Activated CD8-positive, alpha-beta T cell treated with anti-CD3 and anti-CD28 coated beads, Interleukin-2, amount 10 ng/mL, durations not matched to agents 7 days and 5 days (primary cell): ENCODE measurements at regions not wholly inside any gene's neighbourhood (a gene's known extent, or its start where the extent isn't known, plus 50 kb on each side); places are given as distances from the start of the nearest gene placed in this dataset.

Experiments used
- ATAC-seq: fragments of 150-1000 bp; cut with Tn5 transposase; one replicate; pipeline ENCODE4 v1.10.0; 2021; ENCODE audit warnings: moderate library complexity
- CTCF ChIA-PET: fragments of 350-600 bp; sonication (Branson Sonifier 250); formaldehyde crosslinking; loops from one replicate; lab custom pipeline; 2021; ENCODE audit warnings: antibody characterized with exemption; lab: Charles Lee
- POLR2A ChIA-PET: fragments of 350-600 bp; sonication (Branson Sonifier 250); formaldehyde crosslinking; loops from one replicate; lab custom pipeline; 2021; ENCODE audit warnings: antibody characterized with exemption; lab: Charles Lee
- DNase-seq: peaks from one replicate; pipeline ENCODE4 v3.0.0-alpha.2; 2020
- H3K27ac Mint-ChIP-seq: one replicate; pipeline ENCODE4 v1.8.0; 2021; ENCODE audit warnings: mild to moderate bottlenecking, mixed read lengths
- H3K27me3 Mint-ChIP-seq: one replicate; pipeline ENCODE4 v1.8.0; 2021; ENCODE audit warnings: low read depth, mixed read lengths
- H3K36me3 Mint-ChIP-seq: one replicate; pipeline ENCODE4 v1.8.0; 2021; ENCODE audit warnings: low read depth, mixed read lengths
- H3K4me1 Mint-ChIP-seq: one replicate; pipeline ENCODE4 v1.8.0; 2021; ENCODE audit warnings: low read depth, mixed read lengths
- H3K4me3 Mint-ChIP-seq: one replicate; pipeline ENCODE4 v1.8.0; 2021; ENCODE audit warnings: mild to moderate bottlenecking, mixed read lengths
- H3K9me3 Mint-ChIP-seq: one replicate; pipeline ENCODE4 v1.8.0; 2022; ENCODE audit warnings: mixed read lengths; ENCODE audit not compliant: insufficient read depth

- Mint-ChIP-seq H3K36me3 (no peaks in the 10 kb centered on the region), H3K4me1 (no peaks in the 10 kb centered on the region), H3K27me3 (no peaks in the 10 kb centered on the region), H3K27ac (no peak overlapping the region), H3K9me3 (peaks cover 15% of the 10 kb centered on the region), H3K4me3 (no peak overlapping the region)
- ChIA-PET POLR2A (no interaction called here), CTCF (no interaction called here)
- ATAC-seq = no peak
- DNase-seq = no peak
Observed at GRCh38 chrX:97844161-97844560, 960.5 kb downstream of the RPA4 start.

GRCh38 chrX:97844943-97845342 lies 961.2 kb downstream of the RPA4 start:
- no peaks in the 10 kb centered on the region for H3K4me1 Mint-ChIP-seq
- DNase-seq (no peak), ATAC-seq (no peak)
- no peak overlapping the region for H3K4me3 Mint-ChIP-seq
- H3K36me3 Mint-ChIP-seq = no peaks in the 10 kb centered on the region
- H3K27me3 Mint-ChIP-seq = no peaks in the 10 kb centered on the region
- peaks cover 15% of the 10 kb centered on the region for H3K9me3 Mint-ChIP-seq
- POLR2A ChIA-PET = no interaction called here
- CTCF ChIA-PET = no interaction called here
- H3K27ac Mint-ChIP-seq = no peak overlapping the region

- H3K27me3 Mint-ChIP-seq = no peaks in the 10 kb centered on the region
- peaks cover 15% of the 10 kb centered on the region for H3K9me3 Mint-ChIP-seq
- ChIA-PET CTCF (no interaction called here), POLR2A (no interaction called here)
- no peak overlapping the region for H3K4me3 Mint-ChIP-seq
- DNase-seq (no peak), ATAC-seq (no peak)
- H3K36me3 Mint-ChIP-seq = no peaks in the 10 kb centered on the region
- no peak overlapping the region for H3K27ac Mint-ChIP-seq
- H3K4me1 Mint-ChIP-seq = no peaks in the 10 kb centered on the region
Observed at GRCh38 chrX:97845451-97845850, 961.7 kb downstream of the RPA4 start.

- POLR2A ChIA-PET = no interaction called here
- Mint-ChIP-seq H3K9me3 (peaks cover 15% of the 10 kb centered on the region), H3K4me3 (no peak overlapping the region), H3K27me3 (no peaks in the 10 kb centered on the region), H3K27ac (no peak overlapping the region), H3K36me3 (no peaks in the 10 kb centered on the region), H3K4me1 (no peaks in the 10 kb centered on the region)
- ATAC-seq (no peak), DNase-seq (no peak)
- CTCF ChIA-PET = no interaction called here
Observed at GRCh38 chrX:97846228-97846627, 962.5 kb downstream of the RPA4 start.

- H3K27ac Mint-ChIP-seq = no peak overlapping the region
- peaks cover 15% of the 10 kb centered on the region for H3K9me3 Mint-ChIP-seq
- H3K4me3 Mint-ChIP-seq = no peak overlapping the region
- no peaks in the 10 kb centered on the region for H3K36me3 Mint-ChIP-seq
- ChIA-PET POLR2A (no interaction called here), CTCF (no interaction called here)
- DNase-seq (no peak), ATAC-seq (no peak)
- no peaks in the 10 kb centered on the region for H3K27me3 Mint-ChIP-seq
- no peaks in the 10 kb centered on the region for H3K4me1 Mint-ChIP-seq
Observed at GRCh38 chrX:97846718-97847237, 963.1 kb downstream of the RPA4 start.

GRCh38 chrX:97847885-97848679 lies 964.4 kb downstream of the RPA4 start:
- H3K27ac Mint-ChIP-seq = no peak overlapping the region
- no peaks in the 10 kb centered on the region for H3K27me3 Mint-ChIP-seq
- ChIA-PET POLR2A (no interaction called here), CTCF (no interaction called here)
- H3K9me3 Mint-ChIP-seq = peaks cover 15% of the 10 kb centered on the region
- no peaks in the 10 kb centered on the region for H3K4me1 Mint-ChIP-seq
- DNase-seq (no peak), ATAC-seq (no peak)
- H3K4me3 Mint-ChIP-seq = no peak overlapping the region
- no peaks in the 10 kb centered on the region for H3K36me3 Mint-ChIP-seq

GRCh38 chrX:97849951-97850350 lies 966.2 kb downstream of the RPA4 start:
- no peak for DNase-seq
- POLR2A ChIA-PET = no interaction called here
- H3K27ac Mint-ChIP-seq = no peak overlapping the region

GRCh38 chrX:97850911-97851310 lies 967.2 kb downstream of the RPA4 start:
- CTCF ChIA-PET = no interaction called here
- POLR2A ChIA-PET = no interaction called here
- H3K9me3 Mint-ChIP-seq = peaks cover 9% of the 10 kb centered on the region
- H3K4me1 Mint-ChIP-seq = no peaks in the 10 kb centered on the region
- DNase-seq (no peak), ATAC-seq (no peak)
- H3K4me3 Mint-ChIP-seq = no peak overlapping the region
- H3K36me3 Mint-ChIP-seq = no peaks in the 10 kb centered on the region
- no peak overlapping the region for H3K27ac Mint-ChIP-seq
- H3K27me3 Mint-ChIP-seq = no peaks in the 10 kb centered on the region

More at GRCh38 chrX:97849951-97850350, 966.2 kb downstream of the RPA4 start:
- CTCF ChIA-PET = no interaction called here
- peaks cover 15% of the 10 kb centered on the region for H3K9me3 Mint-ChIP-seq
- no peaks in the 10 kb centered on the region for H3K27me3 Mint-ChIP-seq
- no peaks in the 10 kb centered on the region for H3K36me3 Mint-ChIP-seq
- no peaks in the 10 kb centered on the region for H3K4me1 Mint-ChIP-seq
- no peak overlapping the region for H3K4me3 Mint-ChIP-seq
- ATAC-seq = no peak

GRCh38 chrX:97854086-97854485 lies 970.4 kb downstream of the RPA4 start:
- Mint-ChIP-seq H3K36me3 (no peaks in the 10 kb centered on the region), H3K27me3 (no peaks in the 10 kb centered on the region), H3K9me3 (no peaks in the 10 kb centered on the region), H3K4me3 (no peak overlapping the region), H3K4me1 (no peaks in the 10 kb centered on the region), H3K27ac (no peak overlapping the region)
- POLR2A ChIA-PET = no interaction called here
- ATAC-seq (no peak), DNase-seq (no peak)
- CTCF ChIA-PET = no interaction called here

- Mint-ChIP-seq H3K4me3 (no peak overlapping the region), H3K27me3 (no peaks in the 10 kb centered on the region), H3K4me1 (no peaks in the 10 kb centered on the region), H3K27ac (no peak overlapping the region), H3K36me3 (no peaks in the 10 kb centered on the region), H3K9me3 (no peaks in the 10 kb centered on the region)
- ATAC-seq (no peak), DNase-seq (no peak)
- ChIA-PET CTCF (no interaction called here), POLR2A (no interaction called here)
Observed at GRCh38 chrX:97858592-97858991, 974.9 kb downstream of the RPA4 start.

GRCh38 chrX:97860226-97860625 lies 976.5 kb downstream of the RPA4 start:
- H3K27ac Mint-ChIP-seq = no peak overlapping the region
- H3K9me3 Mint-ChIP-seq = no peaks in the 10 kb centered on the region
- no peaks in the 10 kb centered on the region for H3K4me1 Mint-ChIP-seq
- H3K36me3 Mint-ChIP-seq = no peaks in the 10 kb centered on the region
- ChIA-PET CTCF (no interaction called here), POLR2A (no interaction called here)
- no peak overlapping the region for H3K4me3 Mint-ChIP-seq
- ATAC-seq (no peak), DNase-seq (no peak)
- H3K27me3 Mint-ChIP-seq = no peaks in the 10 kb centered on the region

GRCh38 chrX:97863261-97863660 lies 979.6 kb downstream of the RPA4 start:
- no peaks in the 10 kb centered on the region for H3K9me3 Mint-ChIP-seq
- ATAC-seq = no peak
- no peak for DNase-seq
- H3K4me3 Mint-ChIP-seq = no peak overlapping the region
- ChIA-PET POLR2A (no interaction called here), CTCF (no interaction called here)
- H3K27ac Mint-ChIP-seq = no peak overlapping the region
- no peaks in the 10 kb centered on the region for H3K4me1 Mint-ChIP-seq
- no peaks in the 10 kb centered on the region for H3K36me3 Mint-ChIP-seq
- no peaks in the 10 kb centered on the region for H3K27me3 Mint-ChIP-seq

- no peak overlapping the region for H3K4me3 Mint-ChIP-seq
- H3K4me1 Mint-ChIP-seq = no peaks in the 10 kb centered on the region
- ATAC-seq (no peak), DNase-seq (no peak)
- no peaks in the 10 kb centered on the region for H3K36me3 Mint-ChIP-seq
- H3K27me3 Mint-ChIP-seq = no peaks in the 10 kb centered on the region
- H3K27ac Mint-ChIP-seq = no peak overlapping the region
- ChIA-PET CTCF (no interaction called here), POLR2A (no interaction called here)
- no peaks in the 10 kb centered on the region for H3K9me3 Mint-ChIP-seq
Observed at GRCh38 chrX:97867266-97867665, 983.6 kb downstream of the RPA4 start.
